ENCODE measurements at regions not wholly inside any gene's neighbourhood (a gene's known extent, or its start where the extent isn't known, plus 50 kb on each side); places are given as distances from the start of the nearest gene placed in this dataset.

GRCh38 chr7:22628112-22628511 is 98.9 kb upstream of the IL6 start:
- TF ChIP-seq CTCF (IDR thresholded peaks at IDR 0.05), result no peak
- no peak for TF ChIP-seq POLR2A (IDR thresholded peaks at IDR 0.05)
